ENCODE measurements at regions not wholly inside any gene's neighbourhood (a gene's known extent, or its start where the extent isn't known, plus 50 kb on each side); places are given as distances from the start of the nearest gene placed in this dataset.
"Not testable (repeated sequence)": the region's sequence is repeated elsewhere in the genome, so short reads cannot be mapped to it uniquely, and the experiment has no call there.

DNA sequence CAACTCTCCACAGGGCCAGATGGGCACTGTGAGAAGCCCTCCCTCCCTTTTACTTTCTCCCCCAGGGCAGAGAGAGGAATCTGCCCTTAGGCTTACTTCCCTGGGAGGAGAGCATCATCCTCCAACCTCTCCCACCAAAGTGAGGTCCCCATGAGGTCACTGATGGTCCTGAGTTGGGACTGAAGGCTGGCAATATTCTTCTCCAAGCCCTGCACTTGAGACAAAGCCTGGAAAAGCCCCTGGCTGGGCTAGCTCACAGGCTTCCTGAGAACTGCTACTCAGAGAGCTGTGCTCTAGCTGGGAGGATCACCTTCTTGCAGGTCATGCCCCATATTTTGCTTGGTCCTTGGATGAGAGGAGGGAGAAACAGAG, 110.0 kb upstream of the MEF2A start:
- no peak for DNase-seq (ENCODE audit: low spot score)

DNA sequence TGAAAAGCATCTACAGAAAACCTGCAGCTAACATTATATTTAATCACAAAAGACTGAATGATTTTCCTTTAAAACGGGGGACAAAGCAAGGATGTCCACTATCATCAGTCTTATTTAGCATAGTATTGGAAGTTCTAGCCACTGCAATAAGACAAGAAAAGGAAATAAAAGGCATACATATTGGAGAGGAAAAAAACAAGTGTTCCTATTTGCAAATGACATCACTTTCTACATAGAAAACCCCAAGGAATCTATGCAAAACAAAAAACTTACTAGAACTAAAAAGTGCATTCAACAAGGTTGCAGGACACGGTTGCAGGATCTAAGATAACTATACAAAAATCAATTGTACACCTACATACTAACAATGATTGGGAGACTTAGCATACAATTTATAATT, 101.6 kb upstream of the MEF2A start:
- no peak for DNase-seq (ENCODE audit: low spot score)

DNA sequence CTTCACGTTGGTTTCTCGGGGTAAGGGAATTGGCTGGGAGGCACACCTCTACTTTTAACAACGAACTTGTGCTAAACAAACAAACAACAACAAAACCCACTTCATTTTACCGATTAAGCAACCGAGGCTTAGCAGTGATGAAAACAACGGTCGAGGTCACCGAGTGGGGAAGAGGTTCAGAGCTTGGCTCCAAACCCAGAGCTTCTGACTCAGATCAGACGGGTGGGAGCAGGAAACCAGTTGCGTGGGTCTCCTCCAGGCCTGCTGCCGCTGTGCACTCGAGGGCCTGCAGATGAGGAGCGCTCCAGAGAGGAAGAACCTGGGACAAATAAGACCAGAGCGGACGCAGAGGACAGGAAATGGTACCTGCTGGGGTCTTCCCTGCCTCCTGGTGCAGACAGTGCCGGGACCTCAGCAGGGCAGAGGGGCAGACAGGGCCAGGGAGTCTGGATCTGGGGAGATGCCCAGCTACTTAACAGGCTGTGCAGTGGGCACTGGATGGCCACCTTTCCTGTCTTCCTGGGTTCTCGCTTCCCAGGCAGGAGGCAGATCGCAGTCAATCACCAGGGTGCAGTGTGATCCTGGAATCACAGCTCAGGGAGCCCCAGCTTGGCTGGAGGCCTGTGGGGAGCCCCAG, 99.0 kb upstream of the MEF2A start:
- DNase-seq (ENCODE audit: low spot score): no peak

DNA sequence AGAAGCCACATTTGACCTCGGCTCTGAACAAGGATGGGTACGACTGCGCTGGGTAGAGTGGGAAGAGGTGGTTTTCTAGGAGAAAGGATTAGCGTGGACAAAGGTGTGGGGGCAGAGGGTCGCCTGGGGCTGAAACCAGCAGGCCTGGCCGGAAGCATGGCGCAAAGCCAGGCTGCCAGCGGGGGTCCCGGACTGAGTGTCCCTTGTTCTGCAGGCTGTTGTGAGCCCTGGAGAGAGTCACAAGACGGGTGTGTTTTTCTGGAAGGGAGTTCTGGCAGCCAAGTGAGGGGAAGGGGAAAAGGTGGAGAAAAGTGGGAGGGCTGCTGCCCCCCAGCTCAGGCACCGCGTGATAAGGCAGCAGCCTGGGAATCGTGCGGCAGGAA, 98.5 kb upstream of the MEF2A start:
- DNase-seq (ENCODE audit: low spot score): no peak

DNA sequence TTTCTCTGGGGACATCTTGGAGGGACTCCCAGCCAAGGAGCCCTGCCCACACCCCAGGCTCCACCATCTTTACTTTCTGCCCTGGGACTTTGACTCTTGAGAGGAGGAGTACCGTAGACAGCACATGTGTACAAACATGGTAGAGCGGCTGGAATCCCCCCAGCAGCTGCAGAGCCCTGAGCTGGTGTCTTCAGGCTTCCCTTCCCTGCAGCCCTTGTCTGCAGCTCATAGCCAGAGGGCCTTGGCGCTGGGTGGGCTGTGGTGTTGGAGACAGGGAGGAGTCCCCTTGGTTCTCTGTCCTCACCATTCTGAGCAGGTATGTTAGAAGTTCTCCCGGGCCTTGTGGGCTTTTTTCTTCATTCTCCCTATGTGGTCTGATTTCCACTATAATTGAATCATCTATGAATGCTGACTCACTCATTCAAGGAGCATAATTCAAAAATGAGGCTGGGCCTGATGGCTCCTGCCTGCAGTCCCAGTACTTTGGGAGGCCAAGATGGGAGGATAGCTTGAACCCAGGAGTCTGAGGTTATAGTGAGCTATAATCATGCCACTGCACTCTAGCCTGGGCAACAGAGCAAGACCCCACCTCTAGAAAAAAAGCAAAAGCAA, 97.8 kb upstream of the MEF2A start:
- no peak for DNase-seq (ENCODE audit: low spot score)

DNA sequence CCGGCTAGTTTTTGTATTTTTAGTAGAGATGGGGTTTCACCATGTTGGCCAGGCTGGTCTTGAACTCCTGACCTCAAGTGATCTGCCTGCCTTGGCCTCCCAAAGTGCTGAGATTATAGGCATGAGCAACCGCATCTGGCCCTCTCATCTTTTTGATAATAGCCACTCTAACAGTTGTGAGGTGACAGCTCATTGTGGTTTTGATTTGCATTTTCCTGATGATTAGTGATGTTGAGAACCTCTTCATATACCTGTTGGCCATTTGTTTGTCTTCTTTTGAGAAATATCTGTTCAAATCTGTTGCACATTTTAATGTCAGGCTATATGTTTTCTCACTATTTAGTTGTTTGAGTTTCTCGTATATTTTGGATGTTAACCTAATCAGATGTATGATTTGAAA, 95.6 kb upstream of the MEF2A start:
- not testable (repeated sequence) for DNase-seq (ENCODE audit: low spot score)

DNA sequence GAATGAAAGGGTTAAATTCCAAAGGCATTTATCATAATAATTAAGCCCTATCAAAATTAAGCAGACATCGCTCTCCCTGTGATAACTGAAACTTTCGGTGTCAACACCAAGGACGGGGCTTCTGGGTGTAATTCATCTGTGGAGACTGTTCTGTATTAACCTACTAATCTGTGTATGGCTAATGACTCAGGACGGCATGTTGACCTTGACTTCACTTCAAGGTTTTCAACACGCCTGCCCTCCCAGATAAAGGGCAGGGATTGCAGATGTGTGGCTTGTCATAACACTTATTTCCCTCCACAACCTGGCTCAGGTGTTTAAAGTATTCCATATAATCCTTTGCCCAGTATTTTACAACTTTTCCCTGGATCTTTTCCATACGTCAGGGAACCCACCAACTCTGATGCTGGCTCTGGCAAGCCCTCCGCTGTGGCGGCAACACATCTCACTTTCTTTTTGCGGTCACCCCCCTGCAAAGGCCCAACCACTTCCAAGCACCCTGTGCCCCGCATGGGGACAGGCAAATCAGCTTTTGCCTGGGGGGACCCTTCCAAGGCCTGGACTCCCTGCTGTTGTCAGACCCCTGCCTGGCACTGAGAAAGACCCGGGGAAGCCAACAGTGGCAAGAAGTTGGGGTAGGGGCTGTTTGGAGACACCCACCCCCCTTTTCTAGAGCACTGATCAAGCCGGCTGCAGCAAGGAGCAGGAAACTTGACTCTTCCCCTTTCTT, 93.2 kb upstream of the MEF2A start:
- DNase-seq (ENCODE audit: low spot score): no peak

DNA sequence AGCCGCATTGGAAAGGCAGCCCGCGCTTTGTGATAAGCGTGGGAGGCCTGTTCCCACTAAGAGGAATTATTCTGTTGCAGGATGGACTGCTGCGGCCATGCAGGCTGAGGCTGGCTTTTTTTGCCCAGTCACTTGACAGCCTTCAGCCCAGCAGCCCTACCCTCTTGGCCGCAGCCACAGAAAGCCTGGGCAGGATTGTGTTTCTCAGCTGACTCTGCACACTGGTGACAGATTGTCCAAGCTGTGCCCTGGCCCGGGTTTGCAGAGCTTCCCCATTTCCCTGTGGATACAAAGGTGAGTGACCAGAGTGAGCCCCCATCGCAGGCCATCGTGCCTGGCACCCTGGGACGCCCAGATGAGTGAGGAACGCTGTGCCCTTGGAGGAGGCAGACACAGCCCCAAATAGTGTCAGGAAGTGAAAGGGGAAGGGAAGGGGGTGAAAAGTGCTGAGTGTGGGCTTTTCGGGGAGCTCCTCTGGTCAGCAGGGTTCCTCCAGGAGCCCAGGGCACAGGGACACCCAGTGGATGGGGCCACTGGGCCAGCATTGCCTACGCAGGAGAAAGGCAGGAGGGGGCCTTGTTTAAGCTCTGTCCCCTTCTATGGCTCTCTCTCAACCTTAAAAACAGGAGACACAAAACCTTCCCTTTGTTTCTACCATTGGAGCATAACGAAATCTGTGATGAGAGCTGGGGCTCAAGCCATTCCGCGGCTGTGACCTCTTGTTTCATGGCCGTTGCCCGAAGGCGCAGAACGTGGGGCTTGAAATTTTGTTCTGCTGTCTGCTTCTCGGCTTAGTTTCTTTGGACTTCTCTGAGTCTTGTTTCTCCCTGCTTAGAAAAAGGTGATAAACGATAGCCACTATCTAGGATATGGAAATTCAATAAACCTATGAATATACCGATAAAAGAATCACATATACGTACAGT, 91.5 kb upstream of the MEF2A start:
- DNase-seq (ENCODE audit: low spot score): no peak

DNA sequence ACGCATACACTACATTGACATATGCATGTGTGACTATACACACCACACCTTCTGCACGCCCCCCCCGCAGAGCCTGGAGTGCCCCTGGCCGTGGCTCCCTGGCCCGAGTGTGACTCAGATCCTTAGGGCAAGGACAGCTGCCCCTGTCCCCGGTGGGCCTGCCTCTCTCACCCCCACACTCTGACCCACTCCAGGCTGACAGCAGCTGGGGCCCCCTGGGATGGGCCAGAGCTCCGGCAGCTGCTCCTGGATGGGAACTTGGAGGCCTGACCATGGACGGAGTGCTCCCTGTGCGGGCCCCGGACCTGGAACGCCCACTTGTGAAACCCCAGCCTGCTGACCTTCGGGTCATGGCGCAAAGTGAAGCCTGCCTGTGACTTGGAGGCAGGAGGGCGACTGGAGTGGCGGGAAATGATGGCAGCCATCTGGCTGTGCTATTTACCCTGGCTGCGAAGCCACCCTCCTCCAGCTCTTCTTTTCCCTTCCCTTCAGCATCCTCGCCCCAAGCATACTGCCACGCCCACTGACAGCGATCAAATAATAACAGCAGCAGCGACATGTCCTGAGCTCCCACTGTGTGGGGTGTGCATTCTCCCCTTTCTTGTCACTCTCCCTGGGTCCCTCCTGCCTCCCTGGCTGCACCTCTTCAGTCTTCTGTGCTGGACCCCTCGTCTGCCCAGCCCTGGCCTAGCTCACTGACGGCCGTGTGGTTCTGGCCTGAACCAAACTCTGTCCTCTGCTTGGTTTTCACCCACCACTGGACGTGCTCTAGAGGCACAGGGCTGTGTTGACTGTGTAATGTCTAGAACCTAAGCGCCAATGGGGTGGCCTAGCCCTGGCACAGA, 90.7 kb upstream of the MEF2A start:
- no peak for DNase-seq (ENCODE audit: low spot score)

DNA sequence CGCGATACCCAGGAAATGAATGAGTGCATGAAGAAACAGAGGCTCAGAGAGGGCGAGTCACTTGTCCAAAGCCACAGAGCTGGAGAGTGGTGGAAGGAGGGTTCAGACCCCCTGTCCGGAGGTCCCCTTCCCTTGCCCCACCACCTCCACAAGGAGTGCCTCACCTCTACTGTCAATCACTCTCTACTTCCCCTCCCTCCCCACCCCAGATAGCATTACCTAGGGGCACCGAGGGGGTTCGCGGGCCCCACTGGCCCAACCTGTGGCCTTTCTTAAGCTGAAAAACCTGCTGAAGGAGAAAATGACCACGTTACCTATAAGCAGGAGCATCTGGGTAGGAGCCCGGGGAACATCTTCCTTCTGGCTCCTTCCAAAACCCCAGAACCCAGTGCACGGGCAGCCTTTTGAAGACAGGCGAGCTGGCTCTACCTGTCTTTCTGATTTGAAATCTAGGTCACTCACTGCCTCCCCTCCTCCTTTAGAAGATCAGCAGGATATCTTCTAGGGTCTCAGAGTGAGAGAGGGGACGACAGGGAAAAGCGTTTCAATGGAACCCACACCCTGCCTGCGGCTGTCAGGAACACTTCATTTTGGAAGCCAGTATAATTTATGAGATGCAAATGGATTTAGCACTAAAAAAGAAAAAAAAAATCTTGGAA, 89.9 kb upstream of the MEF2A start:
- no peak for DNase-seq (ENCODE audit: low spot score)

DNA sequence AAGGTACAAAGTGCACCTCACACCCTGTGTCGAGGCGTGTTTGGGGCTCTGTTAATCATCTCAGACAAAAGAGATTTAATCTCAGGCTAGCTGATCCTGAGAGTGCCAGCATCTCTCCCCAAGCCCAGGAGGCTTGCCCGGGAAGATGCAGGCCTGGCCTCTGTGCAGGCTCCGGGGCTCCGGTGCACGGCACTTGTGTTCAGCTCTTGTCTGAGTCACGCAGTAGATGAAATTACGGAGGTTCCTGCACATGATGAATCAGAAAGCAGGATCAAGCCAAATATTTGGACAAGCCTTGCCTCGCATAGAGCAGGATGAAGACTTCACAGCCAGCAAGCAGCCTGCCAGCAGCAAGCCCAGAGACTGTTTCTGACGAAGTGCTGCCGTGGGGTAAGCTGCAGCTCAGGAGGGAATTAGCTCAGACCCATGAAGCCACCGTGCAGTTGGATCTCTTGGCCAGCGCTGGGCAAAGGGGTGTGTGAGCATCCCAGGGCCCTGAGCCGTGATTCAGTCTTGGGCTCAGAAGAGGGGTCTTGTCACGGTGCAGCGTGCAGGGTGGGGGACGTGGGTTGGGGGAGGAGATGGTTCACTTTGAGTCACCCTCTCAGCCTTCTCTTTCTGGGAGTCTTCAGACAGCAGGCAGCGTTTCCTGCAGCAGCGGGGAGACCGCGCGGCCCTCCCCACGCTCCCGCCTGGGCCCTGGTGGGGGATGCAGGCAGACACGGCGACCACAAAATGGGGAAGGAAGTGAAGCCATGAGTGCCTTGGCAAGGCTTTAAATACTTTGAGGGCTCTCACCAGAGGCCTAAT, 89.2 kb upstream of the MEF2A start:
- no peak for DNase-seq (ENCODE audit: low spot score)

DNA sequence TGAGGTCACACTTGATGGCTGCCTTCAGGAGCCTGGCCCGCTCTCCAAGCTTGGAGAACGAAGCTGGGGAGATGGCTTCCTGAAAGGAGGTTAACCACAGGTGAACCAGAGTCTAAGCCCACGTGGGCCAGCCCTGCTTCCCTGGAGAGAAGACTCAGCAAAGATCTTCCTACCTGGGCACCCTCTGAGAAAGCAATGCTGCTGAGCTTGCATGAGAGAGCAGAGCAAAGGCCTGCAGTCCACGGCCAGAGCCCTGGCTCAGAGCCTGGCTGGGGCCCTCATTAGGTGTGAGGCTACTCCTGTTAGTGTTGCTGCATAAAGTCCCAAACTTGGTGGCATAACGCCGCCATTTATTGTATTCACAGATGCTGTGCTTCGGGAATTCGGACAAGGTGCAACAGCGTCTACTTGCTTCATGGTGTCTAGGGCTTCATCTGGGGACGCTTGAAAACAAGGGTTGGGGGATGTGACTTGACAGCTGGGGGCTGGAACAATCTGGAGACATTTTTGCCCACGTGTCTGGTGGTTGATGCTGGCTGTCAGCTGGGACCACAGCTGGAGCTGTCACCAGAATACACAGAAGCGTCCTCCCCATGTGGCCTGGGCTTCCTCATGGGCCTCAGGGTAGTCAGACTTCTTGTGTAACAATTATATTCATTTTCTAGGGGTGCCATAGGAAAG, 87.9 kb upstream of the MEF2A start:
- DNase-seq (ENCODE audit: low spot score): no peak

DNA sequence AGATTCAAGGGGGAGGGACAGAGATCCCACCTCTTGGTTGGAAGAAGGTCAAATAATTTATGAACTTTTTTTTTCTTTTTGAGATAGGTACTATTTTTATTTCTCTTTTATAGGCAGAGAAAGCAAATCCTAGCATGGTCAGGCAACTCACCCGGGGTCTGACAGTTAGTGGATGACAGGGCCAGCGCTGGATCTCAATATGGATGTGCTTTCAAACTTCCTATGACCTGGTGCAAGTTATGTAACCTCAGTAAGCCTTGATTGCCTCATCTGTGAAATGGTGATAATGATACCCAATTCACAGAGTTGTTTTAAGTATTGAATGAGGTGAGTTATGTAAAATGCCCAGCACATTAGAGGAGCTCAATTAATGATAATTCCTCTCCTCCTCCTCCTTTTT, 86.8 kb upstream of the MEF2A start:
- no peak for DNase-seq (ENCODE audit: low spot score)

DNA sequence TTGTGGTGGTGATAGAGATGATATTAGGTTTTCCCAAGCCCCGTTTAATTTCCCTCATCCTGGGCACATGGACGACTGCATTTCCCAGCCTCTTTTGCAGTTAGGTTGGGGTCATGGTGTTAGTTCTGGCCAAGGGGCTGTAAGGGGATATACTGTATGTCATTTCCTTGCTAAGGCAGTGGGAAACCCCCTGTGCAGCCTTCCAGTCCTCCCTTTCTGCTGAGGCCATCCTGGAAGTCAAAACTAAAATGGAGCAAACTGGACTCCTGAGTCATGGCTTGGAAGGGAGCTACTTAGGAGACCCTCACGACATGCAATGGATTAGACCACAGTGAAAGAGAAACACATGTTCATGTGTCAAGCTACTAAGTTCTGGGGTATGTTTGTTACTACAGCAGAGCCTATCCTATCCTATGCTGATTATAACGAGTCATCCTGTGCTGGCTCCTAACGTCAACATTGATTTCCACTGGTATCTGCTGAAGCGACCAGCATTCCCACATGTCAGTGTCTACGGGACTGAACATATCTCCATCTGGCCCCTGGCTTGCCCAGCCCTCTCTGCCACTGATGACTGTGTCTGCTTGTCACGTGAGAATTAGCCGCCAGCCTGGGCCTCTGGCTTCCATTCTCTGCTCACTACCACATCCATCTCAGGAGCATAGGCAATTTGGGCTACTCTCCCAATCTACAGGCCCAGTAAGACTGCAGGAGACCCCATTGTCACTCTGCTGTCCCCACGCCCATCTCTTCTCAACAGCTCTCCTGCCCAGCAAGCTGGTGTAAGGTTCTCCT, 85.6 kb upstream of the MEF2A start:
- DNase-seq (ENCODE audit: low spot score): no peak

DNA sequence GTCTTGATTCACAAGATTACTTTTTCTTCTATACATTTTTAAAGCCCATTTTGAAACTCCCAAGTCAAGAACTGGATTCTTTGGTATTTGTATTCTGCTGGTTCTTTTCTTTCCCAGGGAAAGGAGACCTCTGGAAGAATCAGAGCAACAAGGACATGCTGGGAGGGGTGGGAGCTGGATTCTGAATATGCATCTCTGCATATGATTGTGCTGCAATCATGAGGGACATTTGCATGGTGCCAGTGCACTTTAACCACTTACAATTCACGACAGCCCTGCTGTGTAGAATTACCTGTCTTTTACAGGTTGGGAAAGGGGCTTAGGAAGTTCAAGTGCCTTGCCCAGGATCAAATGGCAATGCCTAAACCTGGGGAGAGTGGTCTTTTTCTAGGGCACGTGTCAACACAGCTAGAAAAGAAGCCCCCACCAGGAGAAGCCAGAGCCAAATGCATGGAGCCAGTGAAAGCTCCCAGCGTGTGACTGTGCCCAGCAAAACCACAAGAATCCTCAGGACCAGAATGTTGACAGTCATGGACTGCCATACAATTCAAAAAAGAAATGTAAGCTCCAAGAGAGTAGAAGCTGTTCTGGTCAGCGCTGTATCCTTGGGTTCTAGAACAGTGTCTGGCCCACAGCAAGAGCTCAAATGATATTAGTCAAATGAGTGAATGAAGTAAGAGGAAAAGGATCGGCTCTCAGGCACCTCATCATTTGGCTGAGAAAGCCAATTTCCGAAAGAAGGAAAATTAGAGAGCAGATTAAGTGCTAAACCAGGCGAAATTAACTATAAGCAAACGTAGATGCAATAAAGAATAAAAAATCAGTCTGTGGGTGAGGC, 84.5 kb upstream of the MEF2A start:
- DNase-seq (ENCODE audit: low spot score): no peak

DNA sequence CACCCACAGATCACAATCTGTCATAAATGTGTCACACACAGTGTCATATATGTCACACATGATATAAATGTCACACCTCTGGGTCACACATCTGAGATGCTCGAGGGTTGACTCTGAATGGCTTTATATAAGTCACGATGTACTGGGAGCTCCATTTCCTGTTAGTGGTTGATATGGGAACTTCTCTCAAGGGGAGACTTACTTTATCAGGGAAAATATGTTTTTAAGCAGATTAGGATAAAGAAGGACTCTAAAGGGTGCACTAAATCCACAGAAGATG, 83.9 kb upstream of the MEF2A start:
- no peak for DNase-seq (ENCODE audit: low spot score)

DNA sequence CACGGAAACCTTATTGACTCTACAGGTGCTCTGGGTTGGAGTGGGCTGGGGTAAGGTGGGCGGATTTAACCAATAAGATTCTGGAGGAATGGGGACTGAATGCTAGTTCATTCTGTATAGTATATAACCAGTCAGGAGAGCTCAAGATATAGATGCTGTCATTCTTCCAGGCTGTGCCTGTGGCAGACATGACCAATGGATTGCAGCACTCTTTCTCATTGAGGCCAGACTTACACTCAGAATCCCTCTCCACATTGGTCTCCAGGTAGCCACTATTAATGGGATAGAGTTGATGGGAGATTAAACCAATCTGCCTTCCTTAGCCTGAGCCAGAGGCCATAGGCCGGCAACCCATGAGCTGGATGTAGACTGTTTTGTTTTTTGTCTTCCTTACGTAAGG, 82.8 kb upstream of the MEF2A start:
- DNase-seq (ENCODE audit: low spot score): no peak

Measured in HuH-7 (cell line).